Ramos (cell line): ENCODE measurements at regions not wholly inside any gene's neighbourhood (a gene's known extent, or its start where the extent isn't known, plus 50 kb on each side); places are given as distances from the start of the nearest gene placed in this dataset.
"Not testable (repeated sequence)": the region's sequence is repeated elsewhere in the genome, so short reads cannot be mapped to it uniquely, and the experiment has no call there.

Source experiments
- in situ Hi-C: fragments of 300-500 bp; cut with MboI; formaldehyde crosslinking; loops from one replicate; pipeline ENCODE4 v1.14.3; 2022; ENCODE audit warnings: low sequenced_read_pairs; ENCODE audit not compliant: unreplicated experiment

DNA sequence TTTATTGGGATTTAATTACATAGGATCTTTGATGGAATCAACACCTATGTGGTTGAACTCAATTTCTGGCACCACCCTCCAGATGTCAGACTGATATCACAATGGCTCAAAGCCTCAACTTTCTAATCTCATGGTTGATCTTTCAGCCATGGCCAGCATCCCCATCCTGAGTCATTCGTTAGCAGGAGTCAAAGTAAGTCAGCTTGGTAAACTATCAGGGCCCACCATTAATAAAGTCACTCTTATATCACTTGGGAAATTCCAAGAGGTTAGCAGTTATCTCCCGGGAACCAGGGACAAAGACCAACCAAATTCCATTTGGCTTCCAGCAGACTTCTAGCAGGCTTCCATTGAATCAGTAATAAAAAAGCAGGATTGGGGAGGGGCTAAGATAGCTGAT, 50.7 kb upstream of the TNFSF4 start:
- in situ Hi-C loops: no loop called here

DNA sequence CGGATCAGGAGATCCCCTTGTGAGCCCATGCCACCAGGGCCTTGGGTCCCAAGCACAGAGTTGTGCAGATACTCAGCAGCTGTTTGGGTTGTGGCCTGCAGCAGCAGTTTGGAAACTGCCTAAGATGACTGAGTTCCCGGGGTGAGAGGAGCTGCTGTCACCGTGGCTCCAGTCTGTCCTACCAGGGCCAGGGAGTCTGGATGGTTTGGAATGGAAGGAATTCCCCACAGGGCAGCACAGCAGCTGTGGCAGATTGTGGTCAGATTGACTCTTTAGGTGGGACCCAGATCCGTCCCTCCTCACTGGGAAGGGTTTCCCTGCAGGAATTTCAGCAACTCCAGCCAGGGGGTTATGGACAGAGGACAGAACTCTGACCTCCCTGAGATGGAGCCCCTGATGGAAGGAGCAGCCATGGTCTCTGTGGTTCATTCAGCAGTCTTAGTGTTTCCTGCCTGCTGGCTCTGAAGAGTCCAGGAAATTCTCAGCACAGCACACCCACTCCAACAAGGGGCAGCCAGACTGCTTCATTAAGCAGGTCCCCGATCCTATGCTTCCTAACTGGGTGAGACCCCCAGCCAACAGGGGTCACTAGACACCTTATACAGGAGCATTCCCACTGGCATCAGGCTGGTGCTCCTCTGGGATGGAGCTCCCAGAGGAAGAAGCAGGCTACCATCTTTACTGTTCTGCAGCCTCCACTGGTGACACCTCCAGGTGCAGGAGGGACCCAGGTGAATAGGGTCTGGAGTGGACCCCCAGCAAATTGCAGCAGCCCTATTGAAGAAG, 51.5 kb upstream of the TNFSF4 start:
- in situ Hi-C loops: no loop called here

DNA sequence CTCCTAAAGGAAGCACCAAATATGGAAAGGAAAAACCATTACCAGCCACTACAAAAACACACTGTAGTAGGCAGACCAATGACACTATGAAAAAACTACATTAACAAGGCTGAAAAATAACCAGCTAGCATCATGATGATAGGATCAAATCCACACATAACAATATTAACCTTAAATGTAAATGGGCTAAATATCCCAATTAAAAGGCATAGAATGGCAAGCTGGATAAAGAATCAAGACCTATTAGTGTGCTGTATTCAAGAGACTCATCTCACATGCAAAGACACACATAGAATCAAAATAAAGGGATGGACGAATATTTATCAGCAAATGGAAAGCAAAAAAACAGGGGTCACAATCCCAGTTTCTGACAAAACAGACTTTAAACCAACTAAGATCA, 53.2 kb upstream of the TNFSF4 start:
- in situ Hi-C loops: not testable (repeated sequence)

DNA sequence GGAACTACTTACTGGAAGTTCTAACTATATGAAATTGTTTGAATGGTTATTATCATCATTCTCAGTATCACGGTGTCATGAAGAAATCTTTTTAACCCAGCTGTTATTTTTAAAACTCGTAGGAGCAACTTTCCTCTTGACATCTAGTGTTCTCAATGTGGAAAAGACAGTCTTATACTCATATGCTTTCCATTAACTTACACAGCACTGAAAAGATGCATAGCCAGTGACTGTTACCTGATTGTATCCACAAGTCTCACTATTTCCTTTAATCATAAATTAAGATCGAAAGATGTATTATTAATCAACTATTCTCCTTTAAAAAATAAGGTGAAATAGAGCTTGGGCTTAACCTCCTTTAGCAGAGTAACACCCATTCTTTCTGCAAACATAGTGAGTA, 59.7 kb upstream of the TNFSF4 start:
- in situ Hi-C loops: no loop called here

DNA sequence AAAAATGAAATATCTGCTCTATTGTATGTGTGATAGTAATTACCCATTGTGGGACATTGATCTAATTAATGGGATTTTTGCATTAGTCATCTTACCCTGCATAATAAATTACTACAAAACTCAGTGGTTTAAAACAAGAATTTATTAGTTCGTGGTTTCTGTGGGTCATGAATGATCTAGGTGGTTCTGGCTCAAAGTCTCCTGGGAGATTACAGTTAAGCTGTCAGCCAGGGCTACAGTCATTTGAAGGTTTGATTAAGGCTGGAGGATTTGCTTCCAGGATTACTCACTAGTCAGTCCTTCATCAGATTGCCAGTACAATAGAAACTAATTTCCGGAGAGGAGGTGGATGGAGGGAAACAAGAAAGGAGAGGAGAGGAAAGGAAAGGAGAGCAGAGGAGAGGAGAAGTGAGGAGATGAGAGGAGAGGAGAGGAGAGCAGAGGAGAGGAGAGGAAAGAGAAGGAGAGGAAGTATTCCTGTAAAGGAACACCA, 60.4 kb upstream of the TNFSF4 start:
- in situ Hi-C loops: no loop called here

DNA sequence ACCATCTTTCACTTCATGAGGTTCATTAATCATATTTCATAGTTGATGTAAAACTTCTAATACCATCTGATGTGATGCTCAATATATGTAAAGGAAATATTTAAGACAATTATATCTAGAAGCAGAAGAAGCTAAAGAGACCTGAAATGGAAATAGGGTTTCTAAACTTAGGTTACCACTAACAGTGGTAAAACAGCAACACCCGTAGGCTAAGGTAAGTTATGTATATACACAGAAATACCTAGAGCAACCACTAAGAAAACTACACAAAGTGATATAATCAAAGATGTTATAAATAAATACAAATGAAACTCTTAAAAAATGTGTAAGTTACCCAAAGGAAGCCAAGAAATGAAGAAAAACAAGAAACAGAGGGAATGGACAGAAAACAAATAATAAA, 61.1 kb upstream of the TNFSF4 start:
- in situ Hi-C loops: no loop called here

DNA sequence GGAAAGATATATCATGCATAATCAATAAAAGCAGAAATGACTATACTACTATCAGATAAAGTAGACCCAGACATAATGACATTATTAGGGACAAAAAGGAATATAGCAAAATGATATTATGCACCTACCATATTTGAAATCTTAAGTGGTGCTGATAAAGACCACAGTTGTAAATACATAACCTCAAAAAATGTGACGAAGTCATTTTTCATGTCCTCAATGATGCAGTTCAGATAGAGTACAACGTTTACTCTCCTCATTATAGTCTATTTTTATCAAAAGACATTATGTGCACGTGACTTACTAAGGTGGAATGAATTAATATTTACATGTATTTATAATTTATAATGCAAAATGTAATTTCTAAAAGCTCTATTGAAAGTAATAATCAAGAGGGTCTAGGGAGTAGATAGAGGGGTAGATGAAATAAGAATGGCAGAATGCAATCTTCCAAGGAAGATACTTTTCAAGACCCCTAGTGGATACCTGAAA, 61.7 kb upstream of the TNFSF4 start:
- in situ Hi-C loops: no loop called here

DNA sequence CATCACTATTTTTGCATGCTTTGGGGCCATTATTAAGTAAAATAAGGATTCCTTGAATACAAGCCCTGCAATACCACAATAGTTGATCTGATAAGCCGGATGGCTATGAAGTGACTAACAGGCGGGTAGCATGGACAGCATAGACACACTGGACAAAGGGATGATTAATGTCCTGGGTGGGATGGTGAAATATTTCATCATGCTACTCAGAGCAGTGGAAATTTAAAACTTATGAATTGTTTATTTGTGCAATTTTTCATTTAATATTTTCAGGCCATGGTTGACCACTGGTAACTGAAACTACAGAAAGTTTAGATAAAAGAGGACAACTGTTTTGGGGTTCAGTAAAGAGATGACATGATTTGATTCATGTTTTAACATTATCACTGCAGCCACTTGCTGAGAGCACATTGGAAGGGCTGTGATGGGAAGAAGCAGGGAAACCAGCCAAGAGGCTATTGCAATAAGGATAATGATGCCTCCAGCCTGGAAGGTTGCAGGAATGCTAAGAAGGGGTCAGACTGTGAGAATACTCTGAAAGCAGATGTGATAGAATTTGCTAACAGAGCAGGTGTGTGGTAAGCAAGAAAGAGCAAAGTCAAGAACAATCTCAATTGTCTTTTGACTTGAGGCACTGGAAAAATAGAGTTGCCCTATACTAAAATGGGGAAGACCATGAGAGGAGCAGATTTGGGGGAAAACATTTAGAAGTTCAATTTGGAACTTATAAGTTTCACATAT, 62.5 kb upstream of the TNFSF4 start:
- in situ Hi-C loops: no loop called here

DNA sequence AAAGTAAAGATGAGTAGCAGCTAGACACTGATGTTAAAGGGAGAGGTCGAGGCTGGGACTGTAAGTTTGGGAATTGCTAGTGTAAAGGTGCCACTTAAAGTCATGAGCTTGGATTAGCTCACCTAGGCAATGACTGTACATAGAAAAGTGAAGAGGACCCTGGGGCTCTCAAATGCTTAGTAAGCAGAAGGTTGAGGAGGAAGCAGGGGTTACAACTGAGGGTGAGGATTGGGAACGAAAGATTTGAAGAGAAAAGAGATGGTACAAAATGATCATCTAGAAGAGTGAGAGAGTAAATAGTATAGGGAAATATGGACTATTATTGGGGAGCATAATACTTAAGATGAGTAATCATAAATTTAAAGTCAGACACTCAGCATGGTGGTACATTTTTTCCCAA, 63.1 kb upstream of the TNFSF4 start:
- in situ Hi-C loops: no loop called here

DNA sequence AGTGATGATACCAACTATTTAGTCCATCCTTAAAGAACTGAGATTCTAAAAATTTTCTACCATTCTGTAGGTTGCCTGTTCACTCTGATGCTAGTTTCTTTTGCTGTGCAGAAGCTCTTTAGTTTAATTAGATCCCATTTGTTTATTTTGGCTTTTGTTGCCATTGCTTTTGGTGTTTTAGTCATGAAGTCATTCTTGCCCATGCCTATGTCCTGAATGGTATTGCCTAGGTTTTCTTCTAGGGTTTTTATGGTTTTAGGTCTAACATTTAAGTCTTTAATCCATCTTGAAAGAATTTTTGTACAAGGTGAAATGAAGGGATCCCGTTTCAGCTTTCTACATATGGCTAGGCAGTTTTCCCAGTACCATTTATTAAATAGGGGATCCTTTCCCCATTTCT, 63.9 kb upstream of the TNFSF4 start:
- in situ Hi-C loops: not testable (repeated sequence)

DNA sequence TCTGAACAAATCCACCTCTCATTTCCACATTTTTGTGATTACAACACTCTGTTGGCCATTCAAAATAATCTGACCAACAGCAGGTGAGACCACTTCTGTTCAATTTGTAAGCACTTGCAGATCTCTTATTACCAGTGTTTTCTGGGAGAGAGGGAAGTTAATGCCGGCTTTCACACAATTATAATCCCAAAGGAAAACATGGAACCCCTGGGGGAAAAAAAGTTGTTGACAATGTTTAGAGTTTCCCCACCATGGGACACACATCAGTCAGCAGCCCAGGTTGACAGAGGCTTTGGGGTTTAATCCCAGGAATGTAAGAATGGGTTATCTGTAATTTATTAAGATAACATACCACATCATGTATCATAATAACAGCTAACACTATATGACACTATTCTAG, 68.4 kb upstream of the TNFSF4 start:
- in situ Hi-C loops: no loop called here

DNA sequence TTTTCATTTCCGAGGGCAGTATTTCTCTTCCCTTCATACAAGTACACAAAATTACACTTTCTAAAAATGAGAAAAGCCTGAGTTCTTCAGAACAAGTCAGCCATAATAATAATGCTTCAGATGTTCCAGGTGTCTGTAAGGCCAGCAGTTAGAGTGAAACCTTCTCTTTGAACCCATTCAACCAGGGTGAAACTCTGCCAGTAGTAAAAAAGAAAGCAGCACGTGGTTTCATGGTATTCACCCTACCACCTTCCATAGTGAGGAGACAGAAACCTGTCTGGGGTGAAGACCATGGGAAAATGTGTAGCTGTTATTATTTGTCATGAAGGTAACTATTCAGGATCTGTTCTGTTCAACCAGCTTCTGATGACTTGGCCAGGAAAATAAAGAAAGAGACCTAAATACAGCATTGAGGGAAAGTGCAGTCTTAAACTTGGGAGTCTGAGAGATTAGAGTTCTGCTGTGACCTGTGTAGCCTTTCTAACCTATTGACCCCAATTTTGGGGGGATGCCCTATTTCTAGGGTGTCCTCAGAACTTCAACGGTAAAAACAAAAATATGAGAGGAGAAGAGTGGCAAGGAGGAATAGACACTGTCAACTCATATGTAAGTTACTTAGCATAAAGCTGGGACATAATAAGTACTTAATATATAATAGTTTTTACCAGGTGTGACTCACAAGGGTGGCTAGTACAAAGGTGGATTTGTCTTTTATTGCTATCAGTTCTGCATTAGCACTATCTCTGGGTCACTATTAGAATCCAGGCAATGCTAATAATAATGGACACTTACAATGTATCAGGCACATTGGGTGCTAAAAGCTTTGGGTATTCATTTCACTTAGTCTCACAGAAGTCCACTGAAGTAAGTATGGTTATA, 70.0 kb upstream of the TNFSF4 start:
- in situ Hi-C loops: no loop called here

DNA sequence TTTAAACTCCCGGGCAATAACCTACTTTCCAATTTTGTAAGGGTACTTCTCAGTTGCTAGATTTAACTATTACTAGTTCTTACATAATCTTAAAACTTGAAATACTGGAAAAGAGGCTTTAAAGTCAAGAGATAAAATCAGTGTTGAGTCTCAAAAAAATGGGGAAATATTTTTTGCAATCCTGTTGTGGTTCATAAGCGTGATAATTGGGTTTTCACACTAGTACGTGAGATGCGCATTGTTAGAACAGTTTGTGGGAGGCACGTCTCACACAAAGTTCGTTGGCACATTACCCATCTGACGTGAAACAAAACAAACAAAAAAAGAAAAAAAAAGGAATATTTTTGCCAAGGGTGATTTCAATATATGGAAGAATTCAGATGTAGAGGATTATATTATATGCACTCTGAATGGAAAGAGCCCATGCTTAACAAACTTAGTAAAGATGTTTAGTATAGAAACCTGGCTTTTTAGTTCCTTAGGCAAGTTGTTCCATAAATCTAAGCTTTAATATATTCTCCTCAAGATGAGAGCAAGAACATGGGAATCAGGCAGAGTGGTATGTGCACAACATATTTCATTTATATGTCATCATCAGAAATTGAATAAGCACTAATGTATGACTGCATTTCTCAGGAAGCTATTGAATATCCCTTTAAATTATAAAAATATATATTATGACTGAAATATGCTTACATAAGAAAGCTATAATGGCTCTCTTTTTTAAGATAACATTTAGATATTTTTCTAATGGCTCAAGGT, 73.9 kb upstream of the TNFSF4 start:
- in situ Hi-C loops: no loop called here

DNA sequence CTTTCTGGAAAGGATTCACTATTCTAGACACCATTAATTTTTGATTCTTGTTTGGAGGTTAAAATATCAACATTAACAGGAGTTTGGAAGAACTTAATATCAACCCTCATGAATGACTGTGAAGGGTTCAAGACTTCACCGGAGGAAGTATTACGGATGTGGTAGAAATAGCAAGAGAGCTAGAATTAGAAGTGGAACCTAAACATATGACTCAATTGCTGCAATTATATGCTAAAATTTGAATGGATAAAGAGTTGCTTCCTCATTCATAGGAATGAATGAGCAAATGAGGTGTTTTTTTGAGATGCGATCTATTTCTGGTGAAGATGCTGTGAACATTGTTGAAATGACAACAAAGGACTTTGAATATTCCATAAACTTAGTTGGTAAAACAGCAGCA, 77.9 kb upstream of the TNFSF4 start:
- in situ Hi-C loops: no loop called here

DNA sequence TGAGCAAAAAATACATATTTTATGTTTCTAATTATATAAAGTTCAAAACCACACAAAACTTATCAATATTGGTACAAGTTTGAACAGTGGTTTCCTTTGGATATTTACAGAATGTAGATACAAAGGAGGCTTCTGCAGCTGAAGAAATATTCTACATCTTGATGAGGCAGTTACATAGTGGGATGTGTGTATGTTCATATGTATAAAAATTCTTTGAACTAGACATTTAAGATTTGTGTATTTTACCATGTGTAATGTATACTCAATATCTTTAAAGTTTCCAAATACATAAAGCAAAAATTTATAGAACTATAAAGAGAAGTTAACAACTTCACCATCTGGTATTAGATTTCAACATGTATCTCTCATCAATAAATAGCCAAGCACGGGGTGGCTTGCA, 80.7 kb upstream of the TNFSF4 start:
- in situ Hi-C loops: no loop called here

DNA sequence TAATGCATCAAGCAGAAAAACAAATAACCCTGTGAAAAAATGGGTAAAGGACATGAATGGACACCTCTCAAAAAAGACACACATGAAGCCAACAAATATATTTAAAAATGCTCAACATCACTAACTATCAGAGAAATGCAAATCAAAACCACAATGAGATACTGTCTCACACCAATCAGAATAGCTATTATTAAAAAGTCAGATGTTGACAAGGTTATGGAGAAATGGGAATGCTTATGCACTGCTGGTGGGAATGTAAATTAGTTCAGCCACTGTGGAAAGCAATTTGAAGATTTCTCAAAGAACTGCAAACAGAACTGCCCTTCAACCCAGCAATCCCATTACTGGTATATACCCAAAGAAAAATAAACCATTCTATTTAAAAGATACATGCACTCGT, 86.6 kb upstream of the TNFSF4 start:
- in situ Hi-C loops: no loop called here

DNA sequence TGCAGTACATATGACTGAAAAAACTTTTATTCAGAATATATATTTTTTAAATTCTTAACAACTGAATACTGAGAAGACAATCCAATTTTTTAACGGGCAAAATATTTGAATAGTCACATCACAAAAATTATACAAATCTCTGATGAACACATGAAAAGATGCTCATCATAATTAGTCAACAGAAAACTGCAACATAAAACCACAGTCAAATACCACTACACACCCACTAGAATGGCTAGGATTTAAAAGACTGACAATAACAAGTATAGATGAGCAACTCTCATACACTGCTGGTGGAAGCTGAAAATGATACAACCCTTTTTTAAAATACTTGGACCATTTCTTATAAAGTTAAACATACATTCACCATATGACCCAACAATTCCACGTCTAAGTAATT, 87.7 kb upstream of the TNFSF4 start:
- in situ Hi-C loops: no loop called here

DNA sequence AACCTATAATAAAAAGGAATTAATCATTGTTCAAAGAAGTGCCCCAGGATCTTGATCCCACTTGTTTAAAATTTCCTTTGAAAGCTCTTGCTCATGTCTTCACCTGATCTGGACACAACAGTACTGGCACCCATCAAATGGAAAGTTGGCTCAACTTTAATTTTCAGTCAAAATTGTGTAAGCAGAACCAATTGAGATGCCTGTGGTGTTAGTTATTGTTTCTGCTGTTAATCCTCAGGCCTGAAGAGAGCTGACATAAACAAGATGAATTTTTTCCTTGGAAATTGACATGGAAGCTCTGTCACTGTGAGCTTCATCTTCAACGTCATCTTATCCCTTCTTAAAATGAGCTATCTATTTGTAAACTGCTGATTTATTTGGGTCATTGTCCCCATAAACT, 88.3 kb upstream of the TNFSF4 start:
- in situ Hi-C loops: no loop called here

DNA sequence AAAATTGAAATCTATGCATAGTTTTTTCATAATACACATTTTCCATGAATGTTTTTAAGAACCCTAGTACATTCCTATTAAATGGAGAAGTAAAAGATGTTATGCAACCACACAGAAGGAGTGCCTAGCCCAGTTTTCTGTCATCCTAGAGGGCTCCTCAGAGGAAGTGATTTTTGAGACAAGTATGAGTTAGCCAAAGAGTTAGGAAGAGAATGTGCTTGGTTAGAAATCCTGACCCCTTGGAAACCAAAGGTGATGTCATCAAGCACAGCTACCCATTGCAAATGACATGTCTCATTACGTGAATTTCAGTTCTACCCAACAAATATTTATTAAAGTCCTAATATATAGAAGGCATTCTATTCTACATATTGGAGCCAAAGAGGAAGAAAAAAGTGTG, 88.9 kb upstream of the TNFSF4 start:
- in situ Hi-C loops: no loop called here

DNA sequence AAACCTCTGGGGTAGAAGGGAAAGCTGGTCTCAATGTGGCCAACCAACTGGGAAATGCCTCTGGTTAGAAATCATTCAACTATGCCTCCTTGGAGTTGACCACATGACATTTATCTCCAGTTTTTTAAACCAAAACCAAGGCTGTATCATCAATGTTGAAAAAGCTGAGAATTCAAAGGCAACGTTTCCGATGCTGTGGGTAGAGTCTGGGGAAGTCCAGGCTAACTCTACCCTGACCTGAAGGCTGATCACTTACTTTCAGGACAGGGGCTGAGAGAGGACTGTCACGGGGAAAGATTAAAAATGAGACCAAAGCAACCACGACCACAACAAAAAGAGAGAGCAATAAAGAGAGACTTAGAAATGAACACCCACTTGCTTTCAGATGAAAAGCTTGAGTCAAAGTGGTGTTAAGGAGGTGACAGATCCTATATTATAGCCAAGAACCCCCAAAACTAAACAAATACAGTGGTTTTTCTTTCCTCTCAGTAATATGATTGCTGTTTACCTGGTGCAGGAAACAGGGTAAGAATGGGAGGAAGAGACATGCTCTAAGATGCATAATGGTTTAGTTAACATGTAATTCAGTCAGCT, 90.8 kb upstream of the TNFSF4 start:
- in situ Hi-C loops: no loop called here
